ENCODE measurements at regions not wholly inside any gene's neighbourhood (a gene's known extent, or its start where the extent isn't known, plus 50 kb on each side); places are given as distances from the start of the nearest gene placed in this dataset.

GRCh38 chr1:105909811-105910210, 1146.7 kb upstream of the PRMT6 start:
- Mint-ChIP-seq H3K4me3 (no peak overlapping the region), H3K4me1 (no peaks in the 10 kb centered on the region), H3K36me3 (no peaks in the 10 kb centered on the region), H3K9me3 (peaks cover 0 to 16% (median 4%) of the 10 kb centered on the region in 7 donors), H3K27ac (no peak overlapping the region), H3K27me3 (ENCODE audit: low read depth in 3 of 3) (peaks cover 0 to 2% (median 0%) of the 10 kb centered on the region in 3 donors)
- no peak for TF ChIP-seq CTCF (IDR thresholded peaks at IDR 0.05)
- intact Hi-C loops (cut with micrococcal nuclease) = no loop called here
- no peak for DNase-seq
- H3K36me3 ChIP-seq (replicated peaks in 1 of 2; ENCODE audit: control insufficient read depth in 1 of 2, insufficient read depth in 2 of 2, low read length in 2 of 2) = no peaks in the 10 kb centered on the region
- no peaks in the 10 kb centered on the region for H3K79me2 ChIP-seq (ENCODE audit: insufficient read depth, low read length)
- no peak overlapping the region for H3K4me2 ChIP-seq (replicated peaks; ENCODE audit: extremely low read depth, low read length, poor library complexity, severe bottlenecking)
- H3K9ac ChIP-seq (ENCODE audit: insufficient read depth, low read length, poor library complexity, severe bottlenecking) = no peak overlapping the region
- peaks cover 8 to 25% of the 10 kb centered on the region in 2 donors for H3K9me3 ChIP-seq (replicated peaks in 1 of 2; ENCODE audit: control insufficient read depth in 1 of 2, insufficient read depth in 1 of 2, low read length in 2 of 2)
- no peak overlapping the region for H3K4me3 ChIP-seq (replicated peaks in 1 of 3; ENCODE audit: low read depth in 2 of 3, low read length in 3 of 3)
- no peaks in the 10 kb centered on the region for H3K4me1 ChIP-seq (ENCODE audit: control insufficient read depth in 1 of 2, insufficient read depth in 2 of 2, low read length in 2 of 2)
- no peaks in the 10 kb centered on the region for H4K20me1 ChIP-seq (ENCODE audit: insufficient read depth, low read length)
- no peaks in the 10 kb centered on the region for H3K27me3 ChIP-seq (ENCODE audit: control insufficient read depth in 2 of 2, insufficient read depth in 2 of 2, low read length in 2 of 2)
- no peak overlapping the region for H2AFZ ChIP-seq (ENCODE audit: insufficient read depth, low read depth, low read length, poor library complexity, severe bottlenecking)
- no peak overlapping the region for H3K27ac ChIP-seq (ENCODE audit: low read depth in 1 of 2, low read length in 2 of 2)
- no CpG with 5 or more reads among the region's 2 CpGs for WGBS (ENCODE audit: insufficient coverage)

GRCh38 chr1:105914403-105914802, 1142.1 kb upstream of the PRMT6 start:
- H3K9me3 Mint-ChIP-seq = peaks cover 0 to 9% (median 3%) of the 10 kb centered on the region in 7 donors
- Histone ChIP-seq H3K9ac (ENCODE audit: insufficient read depth, low read length, poor library complexity, severe bottlenecking) (no peak overlapping the region), H3K36me3 (replicated peaks in 1 of 2; ENCODE audit: control insufficient read depth in 1 of 2, insufficient read depth in 2 of 2, low read length in 2 of 2) (no peaks in the 10 kb centered on the region), H3K4me1 (ENCODE audit: control insufficient read depth in 1 of 2, insufficient read depth in 2 of 2, low read length in 2 of 2) (no peaks in the 10 kb centered on the region), H3K4me2 (replicated peaks; ENCODE audit: extremely low read depth, low read length, poor library complexity, severe bottlenecking) (no peak overlapping the region), H2AFZ (ENCODE audit: insufficient read depth, low read depth, low read length, poor library complexity, severe bottlenecking) (no peak overlapping the region), H3K9me3 (replicated peaks in 1 of 2; ENCODE audit: control insufficient read depth in 1 of 2, insufficient read depth in 1 of 2, low read length in 2 of 2) (peaks cover 3 to 19% of the 10 kb centered on the region in 2 donors), H3K27me3 (ENCODE audit: control insufficient read depth in 2 of 2, insufficient read depth in 2 of 2, low read length in 2 of 2) (no peaks in the 10 kb centered on the region), H3K79me2 (ENCODE audit: insufficient read depth, low read length) (no peaks in the 10 kb centered on the region), H4K20me1 (ENCODE audit: insufficient read depth, low read length) (no peaks in the 10 kb centered on the region), H3K27ac (ENCODE audit: low read depth in 1 of 2, low read length in 2 of 2) (no peak overlapping the region), H3K4me3 (replicated peaks in 1 of 3; ENCODE audit: low read depth in 2 of 3, low read length in 3 of 3) (no peak overlapping the region)
- TF ChIP-seq CTCF (IDR thresholded peaks at IDR 0.05) = no peak
- no peaks in the 10 kb centered on the region for H3K4me1 Mint-ChIP-seq
- H3K27me3 Mint-ChIP-seq (ENCODE audit: low read depth in 3 of 3) = no peaks in the 10 kb centered on the region
- intact Hi-C loops (cut with micrococcal nuclease) = no loop called here
- H3K4me3 Mint-ChIP-seq = no peak overlapping the region
- H3K27ac Mint-ChIP-seq = no peak overlapping the region
- DNase-seq = no peak
- WGBS (ENCODE audit: insufficient coverage) = 96% methylated on average over 5 of the region's 5 CpGs
- no peaks in the 10 kb centered on the region for H3K36me3 Mint-ChIP-seq
